DND-41 (cell line): ENCODE measurements at regions not wholly inside any gene's neighbourhood (a gene's known extent, or its start where the extent isn't known, plus 50 kb on each side); places are given as distances from the start of the nearest gene placed in this dataset.

ENCODE experiments used
- CTCF ChIP-seq: IDR thresholded peaks from 2 replicates; pipeline ENCODE4 v1.5.1; 2012; ENCODE audit warnings: borderline replicate concordance, low read length, moderate library complexity, mild to moderate bottlenecking; ENCODE audit not compliant: poor library complexity, severe bottlenecking; ENCODE audit errors: extremely low read depth
- EZH2 ChIP-seq: IDR thresholded peaks from 3 replicates; pipeline ENCODE4 v1.6.1; 2012; ENCODE audit warnings: borderline replicate concordance, low read depth, mild to moderate bottlenecking, moderate library complexity, low read length, inconsistent platforms; ENCODE audit not compliant: severe bottlenecking

- TF ChIP-seq CTCF (no peak), EZH2 (no peak)
Observed at GRCh38 chr2:151159109-151159662, 102.5 kb downstream of the RBM43 start.
